Muscle layer of colon (tissue), 2 donors: ENCODE measurements at regions not wholly inside any gene's neighbourhood (a gene's known extent, or its start where the extent isn't known, plus 50 kb on each side); places are given as distances from the start of the nearest gene placed in this dataset.
"Not testable (repeated sequence)": the region's sequence is repeated elsewhere in the genome, so short reads cannot be mapped to it uniquely, and the experiment has no call there.

Source experiments
- H3K27ac ChIP-seq: one replicate; pipeline ENCODE4 v1.7.0; 2013; ENCODE audit warnings: low read depth, mild to moderate bottlenecking, low read length, moderate library complexity
- H3K27me3 ChIP-seq, 2 donors: one replicate each; pipeline ENCODE4 v1.7.0; 2013; ENCODE audit warnings: low read length in 2 of 2, mild to moderate bottlenecking in 2 of 2; ENCODE audit not compliant: insufficient read depth in 2 of 2, control insufficient read depth in 1 of 2
- H3K36me3 ChIP-seq: one replicate; pipeline ENCODE4 v1.7.0; 2013; ENCODE audit warnings: mild to moderate bottlenecking, low read length; ENCODE audit not compliant: insufficient read depth
- H3K4me1 ChIP-seq: one replicate; pipeline ENCODE4 v1.7.0; 2013; ENCODE audit warnings: mild to moderate bottlenecking, low read length; ENCODE audit not compliant: insufficient read depth
- H3K4me3 ChIP-seq, 2 donors: one replicate each; pipeline ENCODE4 v1.7.0; 2013; ENCODE audit warnings: low read length in 2 of 2, low read depth in 1 of 2, mild to moderate bottlenecking in 1 of 2, moderate library complexity in 1 of 2
- H3K9ac ChIP-seq: one replicate; pipeline ENCODE4 v1.7.0; 2013; ENCODE audit warnings: low read length
- H3K9me3 ChIP-seq: one replicate; pipeline ENCODE4 v1.7.0; 2013; ENCODE audit warnings: mild to moderate bottlenecking, low read length
- donor health status: abdominal sarcoma.
- donor health status: Adenocarcinoma of cecum.

- no peak overlapping the region for H3K4me3 ChIP-seq
- no peaks in the 10 kb centered on the region for H3K27me3 ChIP-seq
- H3K4me1 ChIP-seq, result no peaks in the 10 kb centered on the region
- H3K9ac ChIP-seq, result no peak overlapping the region
- H3K36me3 ChIP-seq, result no peaks in the 10 kb centered on the region
- H3K9me3 ChIP-seq, result no peaks in the 10 kb centered on the region
- H3K27ac ChIP-seq, result no peak overlapping the region
These were observed 77.6 kb upstream of the ID2 start for GRCh38 chr2:8604262-8604661.

- no peaks in the 10 kb centered on the region for H3K36me3 ChIP-seq
- no peaks in the 10 kb centered on the region for H3K4me1 ChIP-seq
- no peaks in the 10 kb centered on the region for H3K9me3 ChIP-seq
- no peak overlapping the region for H3K27ac ChIP-seq
- H3K4me3 ChIP-seq, result no peak overlapping the region
- H3K9ac ChIP-seq, result no peak overlapping the region
- H3K27me3 ChIP-seq, result no peaks in the 10 kb centered on the region
These were observed 76.3 kb upstream of the ID2 start for GRCh38 chr2:8605351-8606065.

- H3K27me3 ChIP-seq, result no peaks in the 10 kb centered on the region
- H3K4me1 ChIP-seq, result no peaks in the 10 kb centered on the region
- H3K4me3 ChIP-seq, result no peak overlapping the region
- H3K9me3 ChIP-seq, result no peaks in the 10 kb centered on the region
- H3K36me3 ChIP-seq, result no peaks in the 10 kb centered on the region
- no peak overlapping the region for H3K9ac ChIP-seq
- H3K27ac ChIP-seq, result no peak overlapping the region
These were observed 75.6 kb upstream of the ID2 start for GRCh38 chr2:8606226-8606625.

GRCh38 chr2:8606649-8607550 is 75.0 kb upstream of the ID2 start:
- H3K4me1 ChIP-seq, result no peaks in the 10 kb centered on the region
- H3K9ac ChIP-seq, result no peak overlapping the region
- no peaks in the 10 kb centered on the region for H3K36me3 ChIP-seq
- H3K4me3 ChIP-seq, result no peak overlapping the region
- no peaks in the 10 kb centered on the region for H3K9me3 ChIP-seq
- H3K27me3 ChIP-seq, result no peaks in the 10 kb centered on the region
- no peak overlapping the region for H3K27ac ChIP-seq

- Histone ChIP-seq H3K9me3 (no peaks in the 10 kb centered on the region), H3K36me3 (no peaks in the 10 kb centered on the region), H3K9ac (no peak overlapping the region), H3K27me3 (no peaks in the 10 kb centered on the region), H3K4me3 (no peak overlapping the region), H3K4me1 (no peaks in the 10 kb centered on the region), H3K27ac (no peak overlapping the region)
These were observed 74.2 kb upstream of the ID2 start for GRCh38 chr2:8607606-8608005.

- H3K27ac ChIP-seq, result no peak overlapping the region
- no peak overlapping the region for H3K4me3 ChIP-seq
- H3K36me3 ChIP-seq, result no peaks in the 10 kb centered on the region
- no peaks in the 10 kb centered on the region for H3K4me1 ChIP-seq
- H3K9ac ChIP-seq, result no peak overlapping the region
- H3K9me3 ChIP-seq, result no peaks in the 10 kb centered on the region
- H3K27me3 ChIP-seq, result no peaks in the 10 kb centered on the region
These were observed 73.4 kb upstream of the ID2 start for GRCh38 chr2:8608411-8608954.

- Histone ChIP-seq H3K9ac (no peak overlapping the region), H3K27ac (no peak overlapping the region), H3K9me3 (no peaks in the 10 kb centered on the region), H3K4me1 (no peaks in the 10 kb centered on the region), H3K27me3 (no peaks in the 10 kb centered on the region), H3K36me3 (no peaks in the 10 kb centered on the region), H3K4me3 (no peak overlapping the region)
These were observed 72.5 kb upstream of the ID2 start for GRCh38 chr2:8609357-8609811.

- H3K36me3 ChIP-seq, H3K9me3 ChIP-seq, H3K9ac ChIP-seq, H3K4me3 ChIP-seq, H3K27me3 ChIP-seq, H3K27ac ChIP-seq, H3K4me1 ChIP-seq: not testable (repeated sequence)
These were observed 71.1 kb upstream of the ID2 start for GRCh38 chr2:8610775-8611174.

GRCh38 chr2:8611246-8611645 is 70.6 kb upstream of the ID2 start:
- Histone ChIP-seq H3K27ac (no peak overlapping the region), H3K4me3 (no peak overlapping the region), H3K4me1 (no peaks in the 10 kb centered on the region), H3K27me3 (no peaks in the 10 kb centered on the region), H3K36me3 (no peaks in the 10 kb centered on the region), H3K9ac (no peak overlapping the region), H3K9me3 (no peaks in the 10 kb centered on the region)

GRCh38 chr2:8611700-8612099 is 70.2 kb upstream of the ID2 start:
- Histone ChIP-seq H3K36me3 (no peaks in the 10 kb centered on the region), H3K4me1 (no peaks in the 10 kb centered on the region), H3K27me3 (no peaks in the 10 kb centered on the region), H3K27ac (no peak overlapping the region), H3K9me3 (no peaks in the 10 kb centered on the region), H3K9ac (no peak overlapping the region), H3K4me3 (no peak overlapping the region)

GRCh38 chr2:8612734-8613179 is 69.1 kb upstream of the ID2 start:
- no peaks in the 10 kb centered on the region for H3K9me3 ChIP-seq
- no peaks in the 10 kb centered on the region for H3K27me3 ChIP-seq
- H3K36me3 ChIP-seq, result no peaks in the 10 kb centered on the region

More at GRCh38 chr2:8612734-8613179, 69.1 kb upstream of the ID2 start:
- no peaks in the 10 kb centered on the region for H3K4me1 ChIP-seq
- no peak overlapping the region for H3K27ac ChIP-seq
- no peak overlapping the region for H3K9ac ChIP-seq
- no peak overlapping the region for H3K4me3 ChIP-seq
